GM18861 (cell line): ENCODE measurements at regions not wholly inside any gene's neighbourhood (a gene's known extent, or its start where the extent isn't known, plus 50 kb on each side); places are given as distances from the start of the nearest gene placed in this dataset.
"Not testable (repeated sequence)": the region's sequence is repeated elsewhere in the genome, so short reads cannot be mapped to it uniquely, and the experiment has no call there.

Experiments
- ATAC-seq: cut with Tn5 transposase; IDR thresholded peaks from one replicate; pipeline ENCODE4 v1.9.1; 2021; ENCODE audit not compliant: unreplicated experiment

GRCh38 chr5:17755406-17755805 is 121.1 kb downstream of the TAF11L14 start:
- ATAC-seq = not testable (repeated sequence)

- no peak for ATAC-seq
Observed at GRCh38 chr5:17761326-17761725, 127.1 kb downstream of the TAF11L14 start.

GRCh38 chr5:17763301-17763700 is 129.0 kb downstream of the TAF11L14 start:
- ATAC-seq = no peak

GRCh38 chr5:17766031-17766430 is 131.8 kb downstream of the TAF11L14 start:
- ATAC-seq = no peak

GRCh38 chr5:17769277-17769676 is 135.0 kb downstream of the TAF11L14 start:
- no peak for ATAC-seq

GRCh38 chr5:17772232-17772631 is 138.0 kb downstream of the TAF11L14 start:
- ATAC-seq = no peak

- no peak for ATAC-seq
Observed at GRCh38 chr5:17785774-17786173, 151.5 kb downstream of the TAF11L14 start.

- ATAC-seq = no peak
Observed at GRCh38 chr5:17788351-17788750, 154.1 kb downstream of the TAF11L14 start.

- no peak for ATAC-seq
Observed at GRCh38 chr5:17794201-17794600, 159.9 kb downstream of the TAF11L14 start.

- no peak for ATAC-seq
Observed at GRCh38 chr5:17794815-17795214, 160.6 kb downstream of the TAF11L14 start.

- ATAC-seq = no peak
Observed at GRCh38 chr5:17796142-17796541, 161.9 kb downstream of the TAF11L14 start.

- ATAC-seq = no peak
Observed at GRCh38 chr5:17796757-17797396, 162.6 kb downstream of the TAF11L14 start.

GRCh38 chr5:17799521-17799920 is 165.3 kb downstream of the TAF11L14 start:
- ATAC-seq = no peak

GRCh38 chr5:17801595-17801994 is 167.3 kb downstream of the TAF11L14 start:
- ATAC-seq = no peak

- ATAC-seq = no peak
Observed at GRCh38 chr5:17802256-17802655, 168.0 kb downstream of the TAF11L14 start.

GRCh38 chr5:17803971-17804370 is 169.7 kb downstream of the TAF11L14 start:
- no peak for ATAC-seq

- no peak for ATAC-seq
Observed at GRCh38 chr5:17805227-17805825, 171.1 kb downstream of the TAF11L14 start.

- no peak for ATAC-seq
Observed at GRCh38 chr5:17806818-17807468, 172.7 kb downstream of the TAF11L14 start.

- ATAC-seq = no peak
Observed at GRCh38 chr5:17808566-17808965, 174.3 kb downstream of the TAF11L14 start.

- ATAC-seq = no peak
Observed at GRCh38 chr5:17810734-17811133, 176.5 kb downstream of the TAF11L14 start.

- ATAC-seq = no peak
Observed at GRCh38 chr5:17813214-17813613, 179.0 kb downstream of the TAF11L14 start.

- no peak for ATAC-seq
Observed at GRCh38 chr5:17816505-17816904, 182.2 kb downstream of the TAF11L14 start.
